ENCODE measurements at regions not wholly inside any gene's neighbourhood (a gene's known extent, or its start where the extent isn't known, plus 50 kb on each side); places are given as distances from the start of the nearest gene placed in this dataset.
"Not testable (repeated sequence)": the region's sequence is repeated elsewhere in the genome, so short reads cannot be mapped to it uniquely, and the experiment has no call there.

- Mint-ChIP-seq H3K4me1 (no peaks in the 10 kb centered on the region), H3K9me3 (no peaks in the 10 kb centered on the region; a peak in 1 of 5 replicates), H3K4me3 (no peak overlapping the region), H3K27me3 (ENCODE audit: low read depth) (no peaks in the 10 kb centered on the region), H3K27ac (no peak overlapping the region), H3K36me3 (ENCODE audit: insufficient read depth in 1 of 3, low read depth in 3 of 3) (no peaks in the 10 kb centered on the region; a peak in 1 of 7 replicates)
- Histone ChIP-seq H3K79me2 (ENCODE audit: insufficient read depth, low read length) (no peaks in the 10 kb centered on the region), H3K9me3 (ENCODE audit: control insufficient read depth, low read depth, low read length) (no peaks in the 10 kb centered on the region), H4K91ac (ENCODE audit: insufficient read length, low read depth, low read length) (no peak overlapping the region), H4K8ac (replicated peaks; ENCODE audit: insufficient read length, low read depth, low read length) (no peak overlapping the region), H2BK5ac (ENCODE audit: insufficient read length, low read length) (no peak overlapping the region), H3T11ph (ENCODE audit: low read length) (no peak overlapping the region), H3K18ac (ENCODE audit: insufficient read length, low read depth, low read length) (no peak overlapping the region), H3K79me1 (ENCODE audit: insufficient read depth, low read depth, low read length, poor library complexity, severe bottlenecking) (no peaks in the 10 kb centered on the region), H2BK15ac (ENCODE audit: low read depth, low read length) (no peak overlapping the region), H3K14ac (ENCODE audit: insufficient read depth, low read length) (no peak overlapping the region), H2AFZ (ENCODE audit: low read length) (no peak overlapping the region), H3K9ac (ENCODE audit: extremely low read depth, insufficient read length, low read length) (no peak overlapping the region), H2BK20ac (ENCODE audit: low read depth, low read length, poor library complexity, severe bottlenecking) (no peak overlapping the region), H3K23me2 (ENCODE audit: insufficient read length, low read depth, low read length, poor library complexity, severe bottlenecking) (no peaks in the 10 kb centered on the region), H2AK5ac (ENCODE audit: insufficient read length, low read length) (no peak overlapping the region), H2BK120ac (ENCODE audit: low read depth, low read length, poor library complexity, severe bottlenecking) (no peak overlapping the region), H3K23ac (ENCODE audit: insufficient read length, low read depth, low read length) (no peak overlapping the region), H3K56ac (ENCODE audit: insufficient read length, low read depth, low read length) (no peak overlapping the region), H3K4me2 (ENCODE audit: insufficient read depth, insufficient read length, low read length) (no peak overlapping the region), H3K4me1 (ENCODE audit: insufficient read depth, low read length) (no peaks in the 10 kb centered on the region), H4K5ac (ENCODE audit: insufficient read length, low read depth, low read length) (no peak overlapping the region), H3K27me3 (ENCODE audit: insufficient read depth, low read length) (no peaks in the 10 kb centered on the region), H4K20me1 (ENCODE audit: control insufficient read depth, insufficient read depth, insufficient read length) (no peaks in the 10 kb centered on the region), H3K27ac (ENCODE audit: insufficient read length, low read depth, low read length) (no peak overlapping the region), H2BK12ac (ENCODE audit: insufficient read length, low read depth, low read length) (no peak overlapping the region), H3K4ac (ENCODE audit: low read depth, low read length) (no peak overlapping the region)
- no peak for DNase-seq
- WGBS (ENCODE audit: extremely low coverage, insufficient read length, low lambda C conversion rate) = no CpG with 5 or more reads among the region's 5 CpGs
- no peak for TF ChIP-seq CTCF (conservative IDR thresholded peaks at IDR 0.05)
Measured at GRCh38 chr3:87435926-87436620, 159.7 kb upstream of the POU1F1 start.

- not testable (repeated sequence) for H2BK120ac ChIP-seq (ENCODE audit: low read depth, low read length, poor library complexity, severe bottlenecking); H2BK5ac ChIP-seq (ENCODE audit: insufficient read length, low read length); H3K4me1 ChIP-seq (ENCODE audit: insufficient read depth, low read length); H3K23me2 ChIP-seq (ENCODE audit: insufficient read length, low read depth, low read length, poor library complexity, severe bottlenecking); H4K91ac ChIP-seq (ENCODE audit: insufficient read length, low read depth, low read length); H2BK15ac ChIP-seq (ENCODE audit: low read depth, low read length); H3K14ac ChIP-seq (ENCODE audit: insufficient read depth, low read length); H2BK12ac ChIP-seq (ENCODE audit: insufficient read length, low read depth, low read length); DNase-seq; H3K27me3 ChIP-seq (ENCODE audit: insufficient read depth, low read length); H3K4me1 Mint-ChIP-seq; H3K4me3 Mint-ChIP-seq; H3K9me3 Mint-ChIP-seq; H3K27ac ChIP-seq (ENCODE audit: insufficient read length, low read depth, low read length); H2AFZ ChIP-seq (ENCODE audit: low read length); H4K5ac ChIP-seq (ENCODE audit: insufficient read length, low read depth, low read length); H3K27me3 Mint-ChIP-seq (ENCODE audit: low read depth); H3K18ac ChIP-seq (ENCODE audit: insufficient read length, low read depth, low read length); H4K8ac ChIP-seq (replicated peaks; ENCODE audit: insufficient read length, low read depth, low read length); H2AK5ac ChIP-seq (ENCODE audit: insufficient read length, low read length); H3K36me3 Mint-ChIP-seq (ENCODE audit: insufficient read depth in 1 of 3, low read depth in 3 of 3); H2BK20ac ChIP-seq (ENCODE audit: low read depth, low read length, poor library complexity, severe bottlenecking); H3T11ph ChIP-seq (ENCODE audit: low read length); H3K4ac ChIP-seq (ENCODE audit: low read depth, low read length); H3K27ac Mint-ChIP-seq; H3K9me3 ChIP-seq (ENCODE audit: control insufficient read depth, low read depth, low read length); H3K79me1 ChIP-seq (ENCODE audit: insufficient read depth, low read depth, low read length, poor library complexity, severe bottlenecking); H3K4me2 ChIP-seq (ENCODE audit: insufficient read depth, insufficient read length, low read length); H3K23ac ChIP-seq (ENCODE audit: insufficient read length, low read depth, low read length); H3K9ac ChIP-seq (ENCODE audit: extremely low read depth, insufficient read length, low read length); H3K79me2 ChIP-seq (ENCODE audit: insufficient read depth, low read length); H4K20me1 ChIP-seq (ENCODE audit: control insufficient read depth, insufficient read depth, insufficient read length); H3K56ac ChIP-seq (ENCODE audit: insufficient read length, low read depth, low read length)
- no CpG with 5 or more reads among the region's 3 CpGs for WGBS (ENCODE audit: extremely low coverage, insufficient read length, low lambda C conversion rate)
Measured at GRCh38 chr3:87433445-87433844, 157.1 kb upstream of the POU1F1 start.

Measured in H9 (cell line).